GM23248 (cell line): ENCODE measurements at regions not wholly inside any gene's neighbourhood (a gene's known extent, or its start where the extent isn't known, plus 50 kb on each side); places are given as distances from the start of the nearest gene placed in this dataset.

Experiments
- EZH2 ChIP-seq: fragments of 200-600 bp; sonication (generic); IDR thresholded peaks from 2 replicates; pipeline ENCODE4 v1.6.1; 2018; ENCODE audit warnings: antibody characterized with exemption, mild to moderate bottlenecking; ENCODE audit not compliant: insufficient read depth, poor library complexity, severe bottlenecking
- EZH2phosphoT487 ChIP-seq: fragments of 200-600 bp; sonication (generic); IDR thresholded peaks from 2 replicates; pipeline ENCODE4 v1.6.1; 2018; ENCODE audit warnings: antibody characterized with exemption, moderate library complexity, mild to moderate bottlenecking, low read depth; ENCODE audit not compliant: insufficient read depth

DNA sequence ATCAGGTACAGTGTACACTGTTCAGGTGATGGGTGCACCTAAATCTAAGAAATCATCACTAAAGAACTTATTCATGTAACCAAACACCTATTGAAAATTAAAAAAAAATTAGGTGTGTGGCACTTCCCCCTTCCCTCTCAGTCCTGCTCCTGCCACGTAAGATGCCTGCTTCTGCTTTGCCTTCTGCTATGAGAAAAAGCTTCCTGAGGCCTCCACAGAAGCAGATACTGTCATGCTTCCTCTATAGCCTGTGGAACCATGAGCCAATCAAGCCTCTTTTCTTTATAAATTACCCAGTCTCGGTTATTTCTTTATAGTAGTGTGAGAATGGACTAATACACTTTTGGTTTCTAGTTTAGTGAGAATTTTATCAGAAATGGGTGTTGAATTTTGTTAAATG lies 459.8 kb upstream of the DIPK2B start:
- TF ChIP-seq EZH2phosphoT487 (no peak), EZH2 (no peak)
